ENCODE measurements at regions not wholly inside any gene's neighbourhood (a gene's known extent, or its start where the extent isn't known, plus 50 kb on each side); places are given as distances from the start of the nearest gene placed in this dataset.

- Histone ChIP-seq H3K4me1 (ENCODE audit: control insufficient read depth in 1 of 2, insufficient read depth in 2 of 2, low read length in 2 of 2) (no peaks in the 10 kb centered on the region), H3K79me2 (ENCODE audit: insufficient read depth, low read length) (no peaks in the 10 kb centered on the region), H3K9me3 (ENCODE audit: control insufficient read depth in 1 of 2, insufficient read depth in 1 of 2, low read depth in 1 of 2, low read length in 2 of 2) (no peaks in the 10 kb centered on the region), H3K4me3 (replicated peaks in 1 of 2; ENCODE audit: low read depth in 1 of 2, low read length in 2 of 2) (no peak overlapping the region), H4K20me1 (ENCODE audit: insufficient read depth) (no peaks in the 10 kb centered on the region), H3K36me3 (ENCODE audit: control insufficient read depth in 1 of 2, insufficient read depth in 2 of 2, low read length in 2 of 2) (no peaks in the 10 kb centered on the region), H3K9ac (ENCODE audit: low read length) (no peak overlapping the region), H3K4me2 (ENCODE audit: low read length) (no peak overlapping the region), H3K27ac (ENCODE audit: low read depth, low read length) (no peak overlapping the region), H3K9me2 (ENCODE audit: insufficient read depth) (no peaks in the 10 kb centered on the region), H3K27me3 (ENCODE audit: insufficient read depth, low read length) (no peaks in the 10 kb centered on the region), H2AFZ (ENCODE audit: low read depth, low read length, poor library complexity, severe bottlenecking) (no peak overlapping the region)
- no TSS peak for BruUV-seq (replicated peaks)
- TF ChIP-seq SP1 (IDR thresholded peaks at IDR 0.05; ENCODE audit: low read depth), result no peak
- TF ChIP-seq YY1 (IDR thresholded peaks at IDR 0.05; ENCODE audit: extremely low read depth, insufficient replicate concordance, low read depth, low read length), result no peak
- no peak for TF ChIP-seq POLR2AphosphoS5 (IDR thresholded peaks at IDR 0.05; ENCODE audit: low read depth, low read length)
- no peak for TF ChIP-seq POLR2A (IDR thresholded peaks at IDR 0.05; ENCODE audit: borderline replicate concordance, extremely low read depth, insufficient read depth, insufficient read length)
- TF ChIP-seq REST (IDR thresholded peaks at IDR 0.05; ENCODE audit: low read depth), result no peak
- TF ChIP-seq EZH2phosphoT487 (IDR thresholded peaks at IDR 0.05; ENCODE audit: borderline replicate concordance), result no peak
- no peak for TF ChIP-seq SRF (IDR thresholded peaks at IDR 0.05; ENCODE audit: low read depth)
- no peak for TF ChIP-seq ZBTB33 (IDR thresholded peaks at IDR 0.05; ENCODE audit: extremely low read depth, insufficient replicate concordance, low read length)
- TF ChIP-seq ELF1 (IDR thresholded peaks at IDR 0.05; ENCODE audit: borderline replicate concordance, low read depth), result no peak
- no peak for TF ChIP-seq MAX (IDR thresholded peaks at IDR 0.05)
- no peak for TF ChIP-seq CBX3 (IDR thresholded peaks at IDR 0.05; ENCODE audit: low read depth)
- TF ChIP-seq CTCF (IDR thresholded peaks at IDR 0.05 in 2 of 3, conservative IDR thresholded peaks at IDR 0.05 in 1 of 3; ENCODE audit: borderline replicate concordance in 1 of 3, insufficient read depth in 1 of 3, low read depth in 2 of 3, low read length in 2 of 3), result no peak
- no peak for TF ChIP-seq TCF7L2 (IDR thresholded peaks at IDR 0.05; ENCODE audit: borderline replicate concordance, extremely low read depth, insufficient read depth, insufficient read length)
- no peak for TF ChIP-seq SIN3A (IDR thresholded peaks at IDR 0.05; ENCODE audit: low read depth)
- no peak for TF ChIP-seq FOSL1 (IDR thresholded peaks at IDR 0.05; ENCODE audit: low read depth)
- TF ChIP-seq RAD21 (IDR thresholded peaks at IDR 0.05; ENCODE audit: low read depth), result no peak
- no peak for TF ChIP-seq CEBPB (IDR thresholded peaks at IDR 0.05; ENCODE audit: low read depth)
- no peak for TF ChIP-seq ZNF274 (IDR thresholded peaks at IDR 0.05; ENCODE audit: low read depth, low read length)
- TF ChIP-seq EGR1 (IDR thresholded peaks at IDR 0.05; ENCODE audit: low read depth), result no peak
- TF ChIP-seq JUND (IDR thresholded peaks at IDR 0.05), result no peak
- ChIA-PET RAD21 (ENCODE audit: low non-redundant PET in 1 of 2, low total read pairs in 2 of 2, uncharacterized antibody in 2 of 2, unreplicated experiment in 2 of 2) (no interaction called here), CTCF (no interaction called here), POLR2A (no interaction called here)
- DNase-seq (ENCODE audit: low read depth, low spot score) (no peak), ATAC-seq (no peak)
- intact Hi-C loops (cut with micrococcal nuclease), result no loop called here
Observed at GRCh38 chr5:130743092-130743491, 422.0 kb downstream of the HINT1 start.

Data from HCT116 (cell line).